GM12878 (cell line): ENCODE measurements at regions not wholly inside any gene's neighbourhood (a gene's known extent, or its start where the extent isn't known, plus 50 kb on each side); places are given as distances from the start of the nearest gene placed in this dataset.

Source experiments
- ATAC-seq: fragments of 200-7000 bp; cut with Tn5 transposase; 3 replicates; pipeline ENCODE4 v1.9.1; 2020; ENCODE audit warnings: mild to moderate bottlenecking, moderate library complexity
- BruUV-seq: library from RNA; stranded (reverse); fragments of 400-500 nt; replicated peaks from 2 replicates; lab custom pipeline; 2021; lab: Mats Ljungman, UMichigan
- CTCF ChIA-PET: fragments of 300-600 bp; sonication (Branson Sonifier 250); formaldehyde crosslinking; extraction: SDS; loops from one replicate; lab custom pipeline; 2021; ENCODE audit warnings: inconsistent platforms; lab: Yijun Ruan, JAX
- POLR2A ChIA-PET: fragments of 350-600 bp; formaldehyde crosslinking; extraction: SDS; loops from one replicate; lab custom pipeline; 2021; ENCODE audit warnings: inconsistent platforms; lab: Charles Lee
- RAD21 ChIA-PET: fragments of 300-600 bp; sonication (Branson Sonifier 250); formaldehyde crosslinking; loops from one replicate; lab custom pipeline; 2023; ENCODE audit warnings: antibody characterized with exemption; ENCODE audit not compliant: unreplicated experiment; lab: Charles Lee
- SMC1A ChIA-PET: fragments of 300-600 bp; sonication (Branson Sonifier 250); formaldehyde crosslinking; loops from one replicate; lab custom pipeline; 2023; ENCODE audit not compliant: unreplicated experiment, uncharacterized antibody; lab: Charles Lee
- DNase-seq: peaks from one replicate; pipeline ENCODE4 v3.0.0-alpha.2; 2011; ENCODE audit warnings: low read depth, low spot score
- FAIRE-seq: peaks from 3 replicates; lab custom pipeline; 2011; peaks lifted over from hg19 to GRCh38; lab: Jason Lieb, UNC
- H2AFZ ChIP-seq: 2 replicates; pipeline ENCODE4 v1.6.0; 2011; ENCODE audit warnings: low read depth, low read length, control low read depth; ENCODE audit not compliant: control insufficient read depth
- H3K27ac ChIP-seq: 2 replicates; pipeline ENCODE4 v1.5.1; 2011; ENCODE audit warnings: control low read depth; ENCODE audit not compliant: control insufficient read depth, insufficient read depth
- H3K27me3 ChIP-seq, 2 experiments: replicated peaks in 1 of 2; 2 replicates each; pipeline versions ENCODE4 v1.6.0 to v1.6.1; 2011; ENCODE audit warnings: low read length in 1 of 2; ENCODE audit not compliant: control insufficient read depth in 2 of 2, insufficient read depth in 2 of 2
- H3K36me3 ChIP-seq, 2 experiments: 2 replicates each; pipeline ENCODE4 v1.5.1; 2011; ENCODE audit warnings: low read length in 1 of 2; ENCODE audit not compliant: control insufficient read depth in 2 of 2, insufficient read depth in 2 of 2
- H3K4me1 ChIP-seq: 2 replicates; pipeline ENCODE4 v1.6.1; 2011; ENCODE audit warnings: mild to moderate bottlenecking, low read length, moderate library complexity, mixed read lengths; ENCODE audit not compliant: control insufficient read depth, insufficient read depth
- H3K4me2 ChIP-seq: 2 replicates; pipeline ENCODE4 v1.6.0; 2011; ENCODE audit warnings: control low read depth; ENCODE audit not compliant: control insufficient read depth, insufficient read depth
- H3K4me3 ChIP-seq: fragments of 200-600 bp; sonication (generic); 2 replicates; pipeline ENCODE4 v1.5.1; 2016
- H3K79me2 ChIP-seq: 2 replicates; pipeline ENCODE4 v1.6.0; 2011; ENCODE audit warnings: low read length; ENCODE audit not compliant: control insufficient read depth, insufficient read depth
- H3K9ac ChIP-seq: 2 replicates; pipeline ENCODE4 v1.8.0; 2011; ENCODE audit warnings: low read length, control low read depth, mixed read lengths; ENCODE audit not compliant: control insufficient read depth, insufficient read depth
- H3K9me3 ChIP-seq: replicated peaks from 3 replicates; pipeline ENCODE4 v1.5.1; 2011; ENCODE audit warnings: mild to moderate bottlenecking, low read length; ENCODE audit not compliant: control insufficient read depth, insufficient read depth
- H4K20me1 ChIP-seq: 2 replicates; pipeline ENCODE4 v1.6.0; 2011; ENCODE audit not compliant: control insufficient read depth, insufficient read depth
- CHD1 ChIP-seq: IDR thresholded peaks from 2 replicates; pipeline ENCODE4 v1.6.1; 2012; ENCODE audit warnings: low read depth, low read length, improper control_type of control experiment
- ETV6 ChIP-seq, 2 experiments: fragments of 450-650 bp in 1 of 2; IDR thresholded peaks in 1 of 2; conservative IDR thresholded peaks in 1 of 2; 2 replicates each; pipeline ENCODE4 v1.6.1; 2014; ENCODE audit warnings: antibody characterized with exemption in 1 of 2, borderline replicate concordance in 1 of 2, low read depth in 1 of 2, mild to moderate bottlenecking in 1 of 2, moderate library complexity in 1 of 2
- JUND ChIP-seq: IDR thresholded peaks from 2 replicates; pipeline ENCODE4 v1.6.1; 2012; ENCODE audit warnings: low read depth, mild to moderate bottlenecking, low read length, improper control_type of control experiment, moderate library complexity
- NFIC ChIP-seq: IDR thresholded peaks from 2 replicates; pipeline ENCODE4 v1.6.1; 2012; ENCODE audit warnings: low read depth, mild to moderate bottlenecking, inconsistent platforms, low read length, moderate library complexity
- PML ChIP-seq: IDR thresholded peaks from 2 replicates; pipeline ENCODE4 v1.6.1; 2012; ENCODE audit warnings: low read length, inconsistent platforms
- RELA ChIP-seq: fragments of 450-650 bp; IDR thresholded peaks from 2 replicates; pipeline ENCODE4 v1.8.0; 2014; ENCODE audit warnings: borderline replicate concordance; ENCODE audit not compliant: partially characterized antibody
- ZNF592 ChIP-seq: fragments of 450-650 bp; IDR thresholded peaks from 2 replicates; pipeline ENCODE4 v1.6.1; 2017; ENCODE audit warnings: mild to moderate bottlenecking, moderate library complexity
- ZSCAN29 ChIP-seq: fragments of 450-650 bp; IDR thresholded peaks from 2 replicates; pipeline ENCODE4 v1.6.1; 2017; ENCODE audit warnings: mild to moderate bottlenecking, moderate library complexity
- WGBS: methylation state at CpG from one replicate; pipeline ENCODE4 v1.1.6; 2016; ENCODE audit warnings: low lambda C conversion rate; ENCODE audit not compliant: insufficient replicate concordance, insufficient coverage; ENCODE audit errors: missing lambda C conversion rate; 5-methylcytosine and 5-hydroxymethylcytosine counted together
- in situ Hi-C: fragments of 300-500 bp; cut with MboI; formaldehyde crosslinking; loops from 9 replicates; pipeline ENCODE4 v1.14.3; 2018; ENCODE audit warnings: mixed read lengths
- intact Hi-C: fragments of 100-400 bp; cut with micrococcal nuclease; formaldehyde crosslinking; loops from one replicate; pipeline ENCODE4 v1.14.2; 2022; ENCODE audit not compliant: unreplicated experiment

GRCh38 chr18:61963705-61964104 lies 70.9 kb upstream of the RNF152 start:
- FAIRE-seq, result no peak
- WGBS, result 0% methylated on average over 1 of the region's 1 CpG
- SMC1A ChIA-PET, result no interaction called here

More at GRCh38 chr18:61963705-61964104, 70.9 kb upstream of the RNF152 start:
- Histone ChIP-seq H3K4me2 (no peak overlapping the region), H3K36me3 (no peaks in the 10 kb centered on the region), H3K4me3 (no peak overlapping the region), H3K79me2 (no peaks in the 10 kb centered on the region), H3K27ac (no peak overlapping the region), H4K20me1 (no peaks in the 10 kb centered on the region), H3K9me3 (no peaks in the 10 kb centered on the region; the same call in 2 of the 3 replicates), H2AFZ (no peak overlapping the region), H3K4me1 (no peaks in the 10 kb centered on the region), H3K27me3 (no peaks in the 10 kb centered on the region), H3K9ac (no peak overlapping the region)
- ChIA-PET RAD21 (no interaction called here), CTCF (interaction anchor here (1.8 kb wide), 1 partner anchor 11 kb away, joined by 4 read pairs; no protein-coding TSS in a partner anchor), POLR2A (interaction anchor here (0.6 kb wide), 1 partner anchor 479 kb away, joined by 3 read pairs; no protein-coding TSS in a partner anchor)
- intact Hi-C loops (no loop called here), in situ Hi-C loops (no loop called here)
- TF ChIP-seq JUND, result no peak
- TF ChIP-seq RELA, result no peak
- no peak for TF ChIP-seq PML
- no peak for TF ChIP-seq CHD1
- TF ChIP-seq NFIC, result no peak
- no peak for TF ChIP-seq ETV6 (conservative IDR thresholded peaks at IDR 0.05 in 1 of 2, IDR thresholded peaks at IDR 0.05 in 1 of 2; ENCODE audit: borderline replicate concordance in 1 of 2, low read depth in 1 of 2)
- TF ChIP-seq ZSCAN29, result no peak
- no peak for TF ChIP-seq ZNF592
- ATAC-seq (no peak), DNase-seq (no peak)
- no TSS peak for BruUV-seq
